Left lung (tissue), 4 donors: ENCODE measurements at regions not wholly inside any gene's neighbourhood (a gene's known extent, or its start where the extent isn't known, plus 50 kb on each side); places are given as distances from the start of the nearest gene placed in this dataset.
A peak's percentile ranks its signal among the peaks of the same experiment; 100 is the strongest.

ENCODE experiments used
- ATAC-seq: fragments of 200-7000 bp; cut with Tn5 transposase; one replicate; pipeline ENCODE4 v1.9.1; 2020; ENCODE audit warnings: moderate library complexity
- DNase-seq, 4 donors: peaks; one replicate each; pipeline ENCODE4 v3.0.0-alpha.2; 2013 to 2020
- H3K27ac ChIP-seq, 2 donors: fragments of 200-600 bp; sonication (generic) in 1 of 2; one replicate each; pipeline versions ENCODE4 v1.5.0 to v1.8.0; 2020 to 2021
- H3K27me3 ChIP-seq, 2 donors: fragments of 200-600 bp; sonication (generic) in 1 of 2; one replicate each; pipeline versions ENCODE4 v1.5.0 to v1.8.0; 2020 to 2021
- H3K36me3 ChIP-seq, 2 donors: fragments of 200-600 bp; sonication (generic) in 1 of 2; one replicate each; pipeline versions ENCODE4 v1.5.0 to v1.8.0; 2020 to 2021
- H3K4me1 ChIP-seq, 2 donors: fragments of 200-600 bp; one replicate each; pipeline ENCODE4 v1.8.0; 2021
- H3K4me3 ChIP-seq, 2 donors: fragments of 200-600 bp; sonication (generic) in 1 of 2; one replicate each; pipeline versions ENCODE4 v1.5.0 to v1.8.0; 2020 to 2021; ENCODE audit warnings: mild to moderate bottlenecking in 1 of 2
- H3K9me3 ChIP-seq, 2 donors: fragments of 200-600 bp; sonication (generic) in 1 of 2; one replicate each; pipeline versions ENCODE4 v1.5.0 to v1.8.0; 2020 to 2021
- intact Hi-C, 2 donors: fragments of 100-400 bp; cut with DNase I; formaldehyde crosslinking; loops; one replicate each; pipeline versions ENCODE4 v1.11.2 to v1.14.2; 2022
- TF ChIP-seq, protein P1 (sequence below), 2 donors: fragments of 200-600 bp; sonication (generic) in 1 of 2; IDR thresholded peaks; one replicate each; pipeline versions ENCODE4 v1.5.0 to v1.8.0; 2021; ENCODE audit warnings: antibody characterized with exemption in 2 of 2
- donor health status: DM: no; HTN: yes; CAD: no.
- donor health status: DM: no; HTN: no; CAD: no.

DNA sequence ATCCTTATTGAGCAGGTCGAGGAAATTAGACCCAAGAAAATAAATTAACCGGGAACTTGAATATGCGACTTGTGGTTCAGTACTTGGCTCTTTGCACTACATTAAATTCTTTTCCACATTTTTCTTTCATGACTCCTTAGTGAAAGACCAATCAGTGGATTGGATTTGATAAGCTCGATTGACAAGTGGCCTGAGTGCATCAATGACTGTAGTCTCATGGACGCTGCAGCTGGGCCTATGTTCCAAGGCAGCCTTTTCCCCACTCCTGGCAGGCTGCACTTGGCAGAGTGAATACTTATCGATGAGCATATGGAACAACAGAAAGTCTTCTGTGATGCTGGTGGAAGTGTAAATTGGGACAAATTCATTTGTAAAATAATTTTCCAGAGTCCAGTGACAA is 210.8 kb upstream of the EXOC2 start:
- no peaks in the 10 kb centered on the region for H3K9me3 ChIP-seq
- no peaks in the 10 kb centered on the region for H3K4me1 ChIP-seq
- no peaks in the 10 kb centered on the region for H3K27me3 ChIP-seq
- no peak overlapping the region for H3K4me3 ChIP-seq
- TF ChIP-seq, protein P1, sequence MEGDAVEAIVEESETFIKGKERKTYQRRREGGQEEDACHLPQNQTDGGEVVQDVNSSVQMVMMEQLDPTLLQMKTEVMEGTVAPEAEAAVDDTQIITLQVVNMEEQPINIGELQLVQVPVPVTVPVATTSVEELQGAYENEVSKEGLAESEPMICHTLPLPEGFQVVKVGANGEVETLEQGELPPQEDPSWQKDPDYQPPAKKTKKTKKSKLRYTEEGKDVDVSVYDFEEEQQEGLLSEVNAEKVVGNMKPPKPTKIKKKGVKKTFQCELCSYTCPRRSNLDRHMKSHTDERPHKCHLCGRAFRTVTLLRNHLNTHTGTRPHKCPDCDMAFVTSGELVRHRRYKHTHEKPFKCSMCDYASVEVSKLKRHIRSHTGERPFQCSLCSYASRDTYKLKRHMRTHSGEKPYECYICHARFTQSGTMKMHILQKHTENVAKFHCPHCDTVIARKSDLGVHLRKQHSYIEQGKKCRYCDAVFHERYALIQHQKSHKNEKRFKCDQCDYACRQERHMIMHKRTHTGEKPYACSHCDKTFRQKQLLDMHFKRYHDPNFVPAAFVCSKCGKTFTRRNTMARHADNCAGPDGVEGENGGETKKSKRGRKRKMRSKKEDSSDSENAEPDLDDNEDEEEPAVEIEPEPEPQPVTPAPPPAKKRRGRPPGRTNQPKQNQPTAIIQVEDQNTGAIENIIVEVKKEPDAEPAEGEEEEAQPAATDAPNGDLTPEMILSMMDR (IDR thresholded peaks at IDR 0.05): no peak
- no peak overlapping the region for H3K27ac ChIP-seq
- no peak for DNase-seq
- no peaks in the 10 kb centered on the region for H3K36me3 ChIP-seq
- intact Hi-C loops: no loop called here
- no peak for ATAC-seq

DNA sequence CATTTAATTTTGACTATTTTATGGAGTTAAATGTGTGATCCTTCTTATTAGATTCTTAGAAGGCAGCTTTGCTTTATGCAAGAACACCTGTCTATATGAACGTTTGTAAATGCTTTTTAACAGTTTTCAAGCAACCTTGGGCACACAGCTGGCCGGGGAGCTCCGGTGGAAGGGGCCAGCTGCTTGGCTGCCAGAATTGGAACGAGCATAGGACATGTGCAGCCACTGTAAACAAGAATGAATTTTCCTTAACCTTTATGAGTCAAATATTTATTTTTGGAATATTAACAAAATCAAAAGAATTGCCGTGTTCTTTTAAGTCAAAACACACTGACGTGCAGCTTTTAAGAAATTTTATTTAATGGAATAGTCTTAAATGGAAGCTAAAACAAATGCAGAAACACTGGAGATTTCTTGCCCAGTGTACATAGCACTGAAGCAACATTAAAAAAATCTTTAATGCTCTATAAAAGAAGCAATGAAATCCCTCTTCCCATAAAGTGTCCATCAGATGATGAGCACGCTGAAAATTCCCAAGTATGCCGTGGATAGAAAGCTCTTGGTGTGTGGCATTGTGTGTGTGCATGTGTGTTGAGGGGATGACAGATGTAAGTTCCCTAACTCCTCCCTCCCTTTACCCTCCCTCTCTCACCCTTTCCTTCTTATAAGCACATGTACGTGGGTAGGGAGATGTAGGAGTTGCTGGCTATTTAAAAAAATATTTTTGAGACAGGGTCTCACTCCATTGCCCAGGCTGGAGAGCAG is 208.9 kb upstream of the EXOC2 start:
- ATAC-seq (no peak), DNase-seq (peak in 1 of 4 donors; percentile 54)
- Histone ChIP-seq H3K27ac (no peak overlapping the region), H3K27me3 (no peaks in the 10 kb centered on the region), H3K4me1 (no peaks in the 10 kb centered on the region), H3K36me3 (no peaks in the 10 kb centered on the region), H3K9me3 (no peaks in the 10 kb centered on the region), H3K4me3 (no peak overlapping the region)
- intact Hi-C loops: no loop called here
- TF ChIP-seq, protein P1 (IDR thresholded peaks at IDR 0.05): no peak

GRCh38 chr6:900716-901605 is 208.0 kb upstream of the EXOC2 start:
- no peaks in the 10 kb centered on the region for H3K27me3 ChIP-seq
- TF ChIP-seq, protein P1 (IDR thresholded peaks at IDR 0.05): no peak
- H3K27ac ChIP-seq: no peak overlapping the region
- no peak overlapping the region for H3K4me3 ChIP-seq
- no peaks in the 10 kb centered on the region for H3K4me1 ChIP-seq
- ATAC-seq (peak; percentile 57), DNase-seq (peak in 1 of 4 donors; percentile 40)
- intact Hi-C loops: no loop called here
- no peaks in the 10 kb centered on the region for H3K36me3 ChIP-seq
- H3K9me3 ChIP-seq: no peaks in the 10 kb centered on the region

DNA sequence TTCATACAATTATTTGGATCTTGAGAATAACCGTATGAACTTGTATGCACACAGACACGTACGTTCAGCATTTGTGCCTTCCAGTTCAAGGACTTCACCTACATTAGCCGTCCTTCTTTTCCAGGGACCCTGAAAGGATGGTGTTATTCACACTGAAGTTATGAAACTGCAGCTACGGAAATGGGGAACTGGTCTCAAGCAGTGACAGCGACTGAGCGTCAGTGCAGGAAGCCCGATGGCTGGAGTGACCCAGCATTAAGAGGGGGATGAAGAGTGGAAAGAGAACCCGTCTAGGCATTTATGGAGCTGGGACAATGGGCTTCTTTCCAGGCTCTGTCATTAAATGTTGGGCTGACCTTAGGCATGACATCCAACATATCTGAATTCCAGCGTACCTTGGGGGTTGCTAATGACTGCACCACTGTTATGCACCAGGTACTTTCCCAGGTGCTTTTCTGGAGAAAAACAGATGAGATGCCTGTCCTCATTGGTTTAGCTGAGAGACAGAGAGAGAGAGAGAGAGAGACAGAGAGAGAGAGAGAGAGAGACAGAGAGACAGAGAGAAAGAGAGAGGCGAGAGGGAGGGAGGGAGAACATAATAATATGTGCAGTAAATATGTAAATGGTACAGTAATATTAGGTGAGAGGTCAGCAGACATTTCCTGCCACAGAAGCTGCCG is 204.7 kb upstream of the EXOC2 start:
- ATAC-seq: no peak

More for the DNA sequence above, 204.7 kb upstream of the EXOC2 start:
- no peak overlapping the region for H3K27ac ChIP-seq
- H3K9me3 ChIP-seq: no peaks in the 10 kb centered on the region
- TF ChIP-seq, protein P1 (IDR thresholded peaks at IDR 0.05): no peak
- no peak overlapping the region for H3K4me3 ChIP-seq
- intact Hi-C loops: no loop called here
- H3K4me1 ChIP-seq: no peaks in the 10 kb centered on the region
- no peaks in the 10 kb centered on the region for H3K27me3 ChIP-seq
- no peak for DNase-seq
- H3K36me3 ChIP-seq: no peaks in the 10 kb centered on the region
